ENCODE measurements at regions not wholly inside any gene's neighbourhood (a gene's known extent, or its start where the extent isn't known, plus 50 kb on each side); places are given as distances from the start of the nearest gene placed in this dataset.

DNA sequence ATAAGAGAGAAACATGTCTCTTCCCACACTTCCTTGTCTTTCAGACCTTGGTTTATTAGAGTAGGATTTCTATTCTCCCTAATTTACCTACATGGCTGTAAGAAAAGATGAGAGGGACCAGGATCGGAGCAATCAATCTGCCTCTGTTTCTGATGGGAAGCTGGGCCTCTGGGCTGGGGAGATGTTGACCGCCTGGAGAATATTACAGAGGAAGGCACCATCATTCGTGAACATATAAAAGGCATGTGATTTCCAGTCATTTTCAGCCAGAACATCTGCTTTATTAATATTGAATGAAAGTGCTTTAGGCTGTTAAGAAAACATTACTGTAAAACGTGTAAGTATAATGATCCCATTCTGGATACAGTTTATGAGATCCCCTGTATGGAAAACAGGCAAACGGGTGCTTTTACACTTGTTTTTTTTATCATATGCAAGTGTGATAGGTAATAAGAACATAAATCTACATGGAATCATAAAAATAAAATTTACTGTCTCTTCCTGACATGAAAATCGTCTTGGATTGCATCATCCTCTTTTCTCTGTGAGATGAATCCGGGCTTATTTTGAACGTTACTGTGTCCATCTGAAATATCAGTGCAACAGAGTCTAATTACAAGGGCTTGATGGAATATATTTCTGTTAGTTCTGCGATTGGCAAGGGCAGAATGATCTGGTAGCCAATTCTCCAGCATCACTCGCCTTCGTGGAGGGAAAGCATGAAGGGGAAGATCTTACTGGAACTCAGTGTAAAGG lies 94.5 kb upstream of the BAIAP2L1 start:
- H3K9me2 ChIP-seq (replicated peaks; ENCODE audit: insufficient read depth), result no peaks in the 10 kb centered on the region
- H3K9me3 ChIP-seq (ENCODE audit: low read depth), result no peaks in the 10 kb centered on the region
- 83% methylated on average over 11 of the region's 11 CpGs for WGBS (ENCODE audit: low lambda C conversion rate, missing lambda C conversion rate)
- no peaks in the 10 kb centered on the region for H3K4me1 ChIP-seq (ENCODE audit: insufficient read depth)
- H2AFZ ChIP-seq, result no peak overlapping the region
- DNase-seq (ENCODE audit: low spot score), result no peak
- H3K27ac ChIP-seq, result no peak overlapping the region
- no peaks in the 10 kb centered on the region for H3K27me3 ChIP-seq
- no peak overlapping the region for H3K4me3 ChIP-seq
- H3K4me2 ChIP-seq, result no peak overlapping the region
- H4K20me1 ChIP-seq (ENCODE audit: insufficient read depth, poor library complexity, severe bottlenecking), result no peaks in the 10 kb centered on the region
- no peak for TF ChIP-seq EZH2 (IDR thresholded peaks at IDR 0.05; ENCODE audit: borderline replicate concordance)
- TF ChIP-seq, protein P1, sequence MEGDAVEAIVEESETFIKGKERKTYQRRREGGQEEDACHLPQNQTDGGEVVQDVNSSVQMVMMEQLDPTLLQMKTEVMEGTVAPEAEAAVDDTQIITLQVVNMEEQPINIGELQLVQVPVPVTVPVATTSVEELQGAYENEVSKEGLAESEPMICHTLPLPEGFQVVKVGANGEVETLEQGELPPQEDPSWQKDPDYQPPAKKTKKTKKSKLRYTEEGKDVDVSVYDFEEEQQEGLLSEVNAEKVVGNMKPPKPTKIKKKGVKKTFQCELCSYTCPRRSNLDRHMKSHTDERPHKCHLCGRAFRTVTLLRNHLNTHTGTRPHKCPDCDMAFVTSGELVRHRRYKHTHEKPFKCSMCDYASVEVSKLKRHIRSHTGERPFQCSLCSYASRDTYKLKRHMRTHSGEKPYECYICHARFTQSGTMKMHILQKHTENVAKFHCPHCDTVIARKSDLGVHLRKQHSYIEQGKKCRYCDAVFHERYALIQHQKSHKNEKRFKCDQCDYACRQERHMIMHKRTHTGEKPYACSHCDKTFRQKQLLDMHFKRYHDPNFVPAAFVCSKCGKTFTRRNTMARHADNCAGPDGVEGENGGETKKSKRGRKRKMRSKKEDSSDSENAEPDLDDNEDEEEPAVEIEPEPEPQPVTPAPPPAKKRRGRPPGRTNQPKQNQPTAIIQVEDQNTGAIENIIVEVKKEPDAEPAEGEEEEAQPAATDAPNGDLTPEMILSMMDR (IDR thresholded peaks at IDR 0.05; ENCODE audit: poor library complexity), result no peak
- TF ChIP-seq EZH2phosphoT487 (IDR thresholded peaks at IDR 0.05; ENCODE audit: low read depth, severe bottlenecking, unreplicated experiment), result no peak
- H3K79me2 ChIP-seq, result no peaks in the 10 kb centered on the region
- no peaks in the 10 kb centered on the region for H3K36me3 ChIP-seq (replicated peaks; ENCODE audit: insufficient read depth, low read depth)

DNA sequence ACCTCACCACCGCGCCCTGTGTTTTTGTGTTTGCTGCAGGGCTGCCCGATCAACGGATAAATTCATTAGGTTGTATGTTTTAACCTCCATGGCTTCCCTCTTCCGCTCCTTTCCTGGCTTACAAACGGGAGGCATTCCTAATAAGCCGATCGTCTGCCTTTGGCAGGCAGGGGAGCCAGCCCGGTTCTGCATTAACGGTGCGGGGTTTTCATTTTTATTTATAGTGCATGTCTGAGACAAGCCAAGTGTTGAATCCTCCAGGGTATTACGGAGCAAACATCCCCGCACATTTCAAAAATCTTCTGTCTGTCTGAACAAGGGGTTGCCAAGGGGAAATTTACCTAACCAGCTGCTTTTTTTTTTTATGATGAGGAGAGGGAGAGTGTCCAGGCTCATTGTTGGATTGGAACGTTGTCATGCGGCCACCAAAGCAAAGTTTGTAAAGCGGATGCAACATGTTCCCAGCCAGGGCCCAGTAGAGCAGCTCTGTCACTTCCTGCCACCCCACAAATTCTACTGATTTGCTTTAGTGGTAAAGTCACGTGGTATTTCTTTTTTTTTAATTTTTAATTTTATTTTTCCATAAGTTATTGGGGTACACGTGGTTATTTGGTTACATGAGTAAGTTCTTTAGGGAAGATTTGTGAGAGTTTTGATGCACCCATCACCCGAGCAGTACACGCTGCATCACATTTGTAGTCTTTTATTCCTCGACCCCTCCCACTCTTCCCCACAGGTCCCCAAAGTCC lies 92.3 kb upstream of the BAIAP2L1 start:
- 87% methylated on average over 21 of the region's 21 CpGs for WGBS (ENCODE audit: low lambda C conversion rate, missing lambda C conversion rate)
- H3K36me3 ChIP-seq (replicated peaks; ENCODE audit: insufficient read depth, low read depth), result no peaks in the 10 kb centered on the region
- H3K79me2 ChIP-seq, result no peaks in the 10 kb centered on the region
- no peak overlapping the region for H2AFZ ChIP-seq
- no peaks in the 10 kb centered on the region for H3K27me3 ChIP-seq
- TF ChIP-seq EZH2 (IDR thresholded peaks at IDR 0.05; ENCODE audit: borderline replicate concordance) (no peak), EZH2phosphoT487 (IDR thresholded peaks at IDR 0.05; ENCODE audit: low read depth, severe bottlenecking, unreplicated experiment) (no peak)
- TF ChIP-seq, protein P1 (IDR thresholded peaks at IDR 0.05; ENCODE audit: poor library complexity), result no peak
- H3K4me3 ChIP-seq, result no peak overlapping the region
- H3K27ac ChIP-seq, result no peak overlapping the region
- H3K9me3 ChIP-seq (ENCODE audit: low read depth), result no peaks in the 10 kb centered on the region
- no peaks in the 10 kb centered on the region for H3K9me2 ChIP-seq (replicated peaks; ENCODE audit: insufficient read depth)
- no peaks in the 10 kb centered on the region for H4K20me1 ChIP-seq (ENCODE audit: insufficient read depth, poor library complexity, severe bottlenecking)
- H3K4me1 ChIP-seq (ENCODE audit: insufficient read depth), result no peaks in the 10 kb centered on the region
- no peak for DNase-seq (ENCODE audit: low spot score)
- H3K4me2 ChIP-seq, result no peak overlapping the region

DNA sequence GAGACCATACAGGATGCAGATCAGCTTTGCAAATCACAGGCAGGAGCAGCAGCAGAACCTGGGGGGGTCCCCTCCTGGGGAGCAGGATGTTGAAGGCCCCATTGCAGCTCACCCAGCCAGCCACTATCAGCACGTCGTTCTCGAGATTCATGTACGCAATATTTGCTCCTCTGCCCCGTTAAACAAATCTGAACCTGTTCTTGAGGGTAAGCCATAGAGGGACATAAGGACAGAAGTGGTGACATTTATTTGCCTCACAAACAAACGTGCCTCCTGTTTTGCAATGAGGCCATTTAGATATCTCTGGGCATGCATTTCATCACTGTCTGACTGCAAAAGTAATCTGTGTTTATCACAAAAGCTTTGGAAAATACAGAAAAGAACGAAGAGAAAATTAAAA lies 87.3 kb upstream of the BAIAP2L1 start:
- no peak for DNase-seq (ENCODE audit: low spot score)
- H3K79me2 ChIP-seq, result no peaks in the 10 kb centered on the region
- no peaks in the 10 kb centered on the region for H3K36me3 ChIP-seq (replicated peaks; ENCODE audit: insufficient read depth, low read depth)
- no peaks in the 10 kb centered on the region for H3K9me2 ChIP-seq (replicated peaks; ENCODE audit: insufficient read depth)
- WGBS (ENCODE audit: low lambda C conversion rate, missing lambda C conversion rate), result 49% methylated on average over 7 of the region's 7 CpGs
- TF ChIP-seq EZH2 (IDR thresholded peaks at IDR 0.05; ENCODE audit: borderline replicate concordance) (no peak), EZH2phosphoT487 (IDR thresholded peaks at IDR 0.05; ENCODE audit: low read depth, severe bottlenecking, unreplicated experiment) (no peak)
- TF ChIP-seq, protein P1 (IDR thresholded peaks at IDR 0.05; ENCODE audit: poor library complexity), result no peak
- no peaks in the 10 kb centered on the region for H3K9me3 ChIP-seq (ENCODE audit: low read depth)
- no peak overlapping the region for H3K4me2 ChIP-seq
- no peaks in the 10 kb centered on the region for H3K27me3 ChIP-seq
- H2AFZ ChIP-seq, result no peak overlapping the region
- no peaks in the 10 kb centered on the region for H4K20me1 ChIP-seq (ENCODE audit: insufficient read depth, poor library complexity, severe bottlenecking)
- no peaks in the 10 kb centered on the region for H3K4me1 ChIP-seq (ENCODE audit: insufficient read depth)
- no peak overlapping the region for H3K27ac ChIP-seq
- H3K4me3 ChIP-seq, result no peak overlapping the region
